ENCODE measurements at regions not wholly inside any gene's neighbourhood (a gene's known extent, or its start where the extent isn't known, plus 50 kb on each side); places are given as distances from the start of the nearest gene placed in this dataset.

GRCh38 chr21:37967036-37967435 is 50.8 kb upstream of the KCNJ6 start:
- TF ChIP-seq CTCF (IDR thresholded peaks at IDR 0.05) (no peak), RAD21 (conservative IDR thresholded peaks at IDR 0.05 in 1 of 2, IDR thresholded peaks at IDR 0.05 in 1 of 2) (no peak), TP53 (CRISPR knock-in tag; IDR thresholded peaks at IDR 0.05) (no peak), HMGXB4 (CRISPR knock-in tag; IDR thresholded peaks at IDR 0.05; ENCODE audit: borderline replicate concordance) (no peak), MAX (IDR thresholded peaks at IDR 0.05) (no peak)

Measured in A549 (cell line).